HCT116 (cell line): ENCODE measurements at regions not wholly inside any gene's neighbourhood (a gene's known extent, or its start where the extent isn't known, plus 50 kb on each side); places are given as distances from the start of the nearest gene placed in this dataset.

Experiments
- ATAC-seq: fragments of 200-7000 bp; cut with Tn5 transposase; 2 replicates; pipeline ENCODE4 v1.9.1; 2020; ENCODE audit warnings: mild to moderate bottlenecking, moderate library complexity
- BruUV-seq: library from RNA; stranded (reverse); fragments of 400-500 nt; replicated peaks from 2 replicates; lab custom pipeline; 2021; lab: Mats Ljungman, UMichigan
- CTCF ChIA-PET: fragments of 300-600 bp; sonication (Branson Sonifier 250); formaldehyde crosslinking; loops from one replicate; lab custom pipeline; 2021; ENCODE audit warnings: antibody characterized with exemption; lab: Charles Lee
- POLR2A ChIA-PET: fragments of 300-600, 350-600 bp; sonication (Branson Sonifier 250); formaldehyde crosslinking; loops from one replicate; lab custom pipeline; 2021; ENCODE audit warnings: antibody characterized with exemption; lab: Charles Lee
- RAD21 ChIA-PET, 2 experiments: fragments of 300-600 bp; sonication (Branson Sonifier 250); formaldehyde crosslinking; loops; one replicate each; lab custom pipeline; 2023; ENCODE audit warnings: low total read pairs in 2 of 2; ENCODE audit not compliant: uncharacterized antibody in 2 of 2, unreplicated experiment in 2 of 2, low non-redundant PET in 1 of 2; lab: Charles Lee
- DNase-seq: peaks from one replicate; pipeline ENCODE4 v3.0.0-alpha.2; 2010; ENCODE audit warnings: low read depth, low spot score
- H2AFZ ChIP-seq: fragments of 200-600 bp; shearing (Covaris generic), sonication (generic); 2 replicates; pipeline ENCODE4 v1.6.1; 2017; ENCODE audit warnings: low read depth, mixed run types, mixed read lengths, antibody characterized with exemption, low read length; ENCODE audit not compliant: poor library complexity, severe bottlenecking
- H3K27ac ChIP-seq: 2 replicates; pipeline ENCODE4 v1.5.1; 2012; ENCODE audit warnings: low read depth, low read length
- H3K27me3 ChIP-seq: fragments of 200-600 bp; sonication (generic); 2 replicates; pipeline ENCODE4 v1.6.1; 2016; ENCODE audit warnings: mixed run types, low read length, mixed read lengths; ENCODE audit not compliant: insufficient read depth
- H3K36me3 ChIP-seq, 2 experiments: fragments of 200-500 bp in 1 of 2; fragments of 200-600 bp in 1 of 2; sonication (Bioruptor generic) in 1 of 2; sonication (generic) in 1 of 2; 2 replicates each; pipeline versions ENCODE4 v1.5.1 to v1.6.1; 2014 to 2016; ENCODE audit warnings: low read length in 2 of 2, inconsistent platforms in 1 of 2, mixed read lengths in 1 of 2, mixed run types in 1 of 2; ENCODE audit not compliant: insufficient read depth in 2 of 2, control insufficient read depth in 1 of 2
- H3K4me1 ChIP-seq, 2 experiments: fragments of 200-600 bp in 1 of 2; sonication (generic) in 1 of 2; 2 replicates each; pipeline versions ENCODE4 v1.5.1 to v1.6.1; 2012 to 2017; ENCODE audit warnings: low read length in 2 of 2, inconsistent platforms in 1 of 2, mild to moderate bottlenecking in 1 of 2, mixed read lengths in 1 of 2, mixed run types in 1 of 2, moderate library complexity in 1 of 2; ENCODE audit not compliant: insufficient read depth in 2 of 2, control insufficient read depth in 1 of 2
- H3K4me2 ChIP-seq: fragments of 200-600 bp; sonication (generic); 2 replicates; pipeline ENCODE4 v1.6.1; 2017; ENCODE audit warnings: mixed run types, low read length, mixed read lengths
- H3K4me3 ChIP-seq, 2 experiments: fragments of 200-600 bp in 1 of 2; sonication (generic) in 1 of 2; replicated peaks in 1 of 2; 2 replicates each; pipeline ENCODE4 v1.5.1; 2011 to 2016; ENCODE audit warnings: low read length in 2 of 2, control low read depth in 1 of 2, low read depth in 1 of 2, mild to moderate bottlenecking in 1 of 2, mixed read lengths in 1 of 2, mixed run types in 1 of 2
- H3K79me2 ChIP-seq: fragments of 200-600 bp; sonication (generic); 2 replicates; pipeline ENCODE4 v1.6.1; 2017; ENCODE audit warnings: mild to moderate bottlenecking, mixed run types, low read length, moderate library complexity, mixed read lengths; ENCODE audit not compliant: insufficient read depth
- H3K9ac ChIP-seq: fragments of 200-600 bp; sonication (generic); 2 replicates; pipeline ENCODE4 v1.6.1; 2016; ENCODE audit warnings: low read length, mixed read lengths
- H3K9me2 ChIP-seq: fragments of 200-600 bp; sonication (generic), shearing (Covaris generic); 2 replicates; pipeline ENCODE4 v1.6.1; 2017; ENCODE audit warnings: mixed run types, mild to moderate bottlenecking, moderate library complexity; ENCODE audit not compliant: insufficient read depth
- H3K9me3 ChIP-seq, 2 experiments: fragments of 200-500 bp in 1 of 2; fragments of 200-600 bp in 1 of 2; sonication (Bioruptor generic) in 1 of 2; sonication (generic) in 1 of 2; 2 replicates each; pipeline ENCODE4 v1.6.1; 2014 to 2017; ENCODE audit warnings: low read length in 2 of 2, mixed read lengths in 2 of 2, inconsistent platforms in 1 of 2, low read depth in 1 of 2, mild to moderate bottlenecking in 1 of 2, mixed run types in 1 of 2, moderate library complexity in 1 of 2; ENCODE audit not compliant: control insufficient read depth in 1 of 2, insufficient read depth in 1 of 2
- H4K20me1 ChIP-seq: fragments of 200-600 bp; sonication (generic), shearing (Covaris generic); 2 replicates; pipeline ENCODE4 v1.6.1; 2017; ENCODE audit warnings: mixed run types, mild to moderate bottlenecking, moderate library complexity; ENCODE audit not compliant: insufficient read depth
- ATF3 ChIP-seq: IDR thresholded peaks from 2 replicates; pipeline ENCODE4 v1.6.1; 2012
- CEBPB ChIP-seq: IDR thresholded peaks from 2 replicates; pipeline ENCODE4 v1.6.1; 2012; ENCODE audit warnings: low read depth
- CTCF ChIP-seq, 3 experiments: fragments of 200-600 bp in 1 of 3; sonication (generic) in 1 of 3; IDR thresholded peaks in 2 of 3; conservative IDR thresholded peaks in 1 of 3; 2 replicates each; pipeline ENCODE4 v1.5.1; 2012 to 2017; ENCODE audit warnings: low read depth in 2 of 3, low read length in 2 of 3, antibody characterized with exemption in 1 of 3, borderline replicate concordance in 1 of 3, control low read depth in 1 of 3, mild to moderate bottlenecking in 1 of 3, mixed read lengths in 1 of 3, mixed run types in 1 of 3, moderate library complexity in 1 of 3; ENCODE audit not compliant: insufficient read depth in 1 of 3
- ELF1 ChIP-seq: IDR thresholded peaks from 2 replicates; pipeline ENCODE4 v1.6.1; 2012; ENCODE audit warnings: low read depth, borderline replicate concordance
- EZH2 ChIP-seq: fragments of 200-600 bp; sonication (generic); IDR thresholded peaks from 2 replicates; pipeline ENCODE4 v1.6.1; 2017; ENCODE audit warnings: antibody characterized with exemption, mixed run types
- EZH2phosphoT487 ChIP-seq: fragments of 200-600 bp; IDR thresholded peaks from 2 replicates; pipeline ENCODE4 v1.6.1; 2018; ENCODE audit warnings: antibody characterized with exemption, borderline replicate concordance
- MAX ChIP-seq: IDR thresholded peaks from 2 replicates; pipeline ENCODE4 v1.6.1; 2012
- RAD21 ChIP-seq: IDR thresholded peaks from 2 replicates; pipeline ENCODE4 v1.6.1; 2012; ENCODE audit warnings: low read depth, mild to moderate bottlenecking
- SIN3A ChIP-seq: IDR thresholded peaks from 2 replicates; pipeline ENCODE4 v1.6.1; 2012; ENCODE audit warnings: low read depth
- SRF ChIP-seq: IDR thresholded peaks from 2 replicates; pipeline ENCODE4 v1.6.1; 2012; ENCODE audit warnings: low read depth
- TCF7L2 ChIP-seq: IDR thresholded peaks from 2 replicates; pipeline ENCODE4 v1.7.0; 2011; ENCODE audit warnings: borderline replicate concordance, inconsistent platforms; ENCODE audit not compliant: insufficient read depth, insufficient read length; ENCODE audit errors: extremely low read depth
- ZBTB33 ChIP-seq: IDR thresholded peaks from 2 replicates; pipeline ENCODE4 v1.6.1; 2011; ENCODE audit warnings: mild to moderate bottlenecking, low read length, moderate library complexity; ENCODE audit not compliant: insufficient replicate concordance; ENCODE audit errors: extremely low read depth
- intact Hi-C: fragments of 100-400 bp; cut with micrococcal nuclease; formaldehyde crosslinking; loops from 2 replicates; pipeline ENCODE4 v1.10.0; 2022

GRCh38 chr1:47527653-47528272 is 89.9 kb downstream of the FOXD2 start:
- ChIA-PET RAD21 (no interaction called here), POLR2A (no interaction called here)
- no peaks in the 10 kb centered on the region for H3K9me2 ChIP-seq

More at GRCh38 chr1:47527653-47528272, 89.9 kb downstream of the FOXD2 start:
- H3K79me2 ChIP-seq, result no peaks in the 10 kb centered on the region
- no peaks in the 10 kb centered on the region for H3K36me3 ChIP-seq
- H3K9me3 ChIP-seq, result peaks cover 0 to 9% of the 10 kb centered on the region in 2 experiments; a peak in 1 of 4 replicates
- intact Hi-C loops, result loop anchor here (1.0 to 5.0 kb wide), 3 partner anchors 97 to 200 kb away; no protein-coding TSS in a partner anchor
- no peaks in the 10 kb centered on the region for H3K27me3 ChIP-seq
- no peaks in the 10 kb centered on the region for H3K4me1 ChIP-seq
- no peak overlapping the region for H3K4me2 ChIP-seq
- DNase-seq (peak; percentile 15), ATAC-seq (peak; percentile 78)
- no peak overlapping the region for H3K4me3 ChIP-seq
- no peak for TF ChIP-seq SIN3A
- TF ChIP-seq EZH2phosphoT487, result no peak
- TF ChIP-seq CEBPB, result no peak
- peak; percentile 83 for TF ChIP-seq RAD21
- no peak for TF ChIP-seq ZBTB33
- no peak for TF ChIP-seq ATF3
- no peak for TF ChIP-seq MAX
- peak; percentile 57 to 80 (median 63) for TF ChIP-seq CTCF (IDR thresholded peaks at IDR 0.05 in 2 of 3, conservative IDR thresholded peaks at IDR 0.05 in 1 of 3; ENCODE audit: borderline replicate concordance in 1 of 3, insufficient read depth in 1 of 3, low read depth in 2 of 3, low read length in 2 of 3)
- TF ChIP-seq ELF1, result no peak
- TF ChIP-seq EZH2, result no peak
- no peak for TF ChIP-seq SRF
- TF ChIP-seq TCF7L2, result no peak
- no peak overlapping the region for H3K27ac ChIP-seq
- H2AFZ ChIP-seq, result no peak overlapping the region
- no peaks in the 10 kb centered on the region for H4K20me1 ChIP-seq
- H3K9ac ChIP-seq, result no peak overlapping the region
- no TSS peak for BruUV-seq
- CTCF ChIA-PET, result interaction anchor here (3.2 kb wide), 1 partner anchor 198 kb away, joined by 14 read pairs; no protein-coding TSS in a partner anchor
